AG04450 (cell line): ENCODE measurements at regions not wholly inside any gene's neighbourhood (a gene's known extent, or its start where the extent isn't known, plus 50 kb on each side); places are given as distances from the start of the nearest gene placed in this dataset.

ENCODE experiments used
- CTCF ChIA-PET: fragments of 300-600, 350-600 bp; formaldehyde crosslinking; extraction: SDS; loops from one replicate; lab custom pipeline; 2022; ENCODE audit warnings: antibody characterized with exemption, inconsistent platforms; lab: Charles Lee
- POLR2A ChIA-PET: fragments of 350-600 bp; formaldehyde crosslinking; extraction: SDS; loops from one replicate; lab custom pipeline; 2021; ENCODE audit warnings: antibody characterized with exemption, inconsistent platforms; lab: Yijun Ruan, JAX
- DNase-seq: peaks from one replicate; pipeline ENCODE4 v3.0.0-alpha.2; 2011; ENCODE audit warnings: low read depth, low spot score
- H3K27ac ChIP-seq: one replicate; pipeline ENCODE4 v1.5.1; 2012; ENCODE audit warnings: low read depth, low read length, control low read depth
- H3K27me3 ChIP-seq: one replicate; pipeline ENCODE4 v1.6.0; 2012; ENCODE audit warnings: low read length; ENCODE audit not compliant: control insufficient read depth, insufficient read depth
- H3K4me3 ChIP-seq: 2 replicates; pipeline ENCODE4 v1.5.1; 2011; ENCODE audit warnings: mild to moderate bottlenecking, low read depth, low read length, control low read depth
- H3K9me3 ChIP-seq: 2 replicates; pipeline ENCODE4 v1.5.1; 2012; ENCODE audit warnings: low read length; ENCODE audit not compliant: control insufficient read depth, insufficient read depth
- CTCF ChIP-seq: IDR thresholded peaks from 2 replicates; pipeline ENCODE4 v1.5.1; 2011; ENCODE audit warnings: low read depth, low read length, control low read depth, inconsistent platforms

DNA sequence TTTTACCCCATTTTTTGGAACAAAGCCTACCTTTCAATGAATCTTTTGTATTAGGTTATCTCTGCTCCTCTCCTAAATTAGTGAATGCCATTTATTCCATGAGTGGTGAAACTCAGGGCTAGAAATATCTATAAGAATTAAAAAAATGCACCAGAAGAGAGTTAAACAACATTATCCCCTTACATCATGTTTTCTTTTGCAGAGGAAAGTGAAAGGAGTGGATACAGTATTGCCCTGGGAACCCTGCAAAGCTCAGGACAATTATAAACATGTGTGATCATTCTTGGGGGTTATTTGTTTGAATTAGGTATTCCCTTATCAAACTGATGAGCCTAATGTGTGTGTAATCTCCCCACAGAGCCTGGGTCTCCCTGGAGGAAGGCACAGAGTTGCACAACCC, 559.2 kb downstream of the RNF144A start:
- Histone ChIP-seq H3K27ac (no peak overlapping the region), H3K4me3 (no peak overlapping the region), H3K9me3 (no peaks in the 10 kb centered on the region), H3K27me3 (no peaks in the 10 kb centered on the region)
- POLR2A ChIA-PET = no interaction called here
- CTCF ChIA-PET = no interaction called here
- DNase-seq = no peak
- TF ChIP-seq CTCF = no peak

DNA sequence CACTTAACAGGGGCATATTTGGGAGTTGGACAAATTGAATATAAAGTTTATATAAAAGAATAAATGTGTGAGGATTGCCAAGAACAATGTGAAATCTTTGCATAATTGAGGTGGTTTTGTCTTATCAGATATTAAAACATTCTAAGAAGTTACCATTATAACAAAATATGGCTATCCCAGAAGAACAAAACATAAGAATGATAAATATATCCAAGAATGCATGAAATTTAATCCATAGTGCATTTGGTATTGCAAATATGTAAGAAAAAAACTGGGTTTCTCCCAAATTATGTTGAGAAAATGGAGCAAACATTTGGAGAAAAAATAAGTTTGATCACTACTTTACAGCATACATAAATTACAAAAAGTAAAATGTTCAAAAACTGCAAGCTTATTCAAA, 562.4 kb downstream of the RNF144A start:
- POLR2A ChIA-PET = no interaction called here
- no peaks in the 10 kb centered on the region for H3K9me3 ChIP-seq
- CTCF ChIA-PET = no interaction called here
- H3K27me3 ChIP-seq = no peaks in the 10 kb centered on the region
- TF ChIP-seq CTCF = no peak
- no peak for DNase-seq
- H3K4me3 ChIP-seq = no peak overlapping the region
- H3K27ac ChIP-seq = no peak overlapping the region

- Histone ChIP-seq H3K9me3 (no peaks in the 10 kb centered on the region), H3K27me3 (no peaks in the 10 kb centered on the region), H3K27ac (no peak overlapping the region), H3K4me3 (no peak overlapping the region)
- CTCF ChIA-PET = no interaction called here
- no peak for DNase-seq
- TF ChIP-seq CTCF = no peak
- POLR2A ChIA-PET = no interaction called here
Observed at GRCh38 chr2:7480431-7480830, 563.2 kb downstream of the RNF144A start.

DNA sequence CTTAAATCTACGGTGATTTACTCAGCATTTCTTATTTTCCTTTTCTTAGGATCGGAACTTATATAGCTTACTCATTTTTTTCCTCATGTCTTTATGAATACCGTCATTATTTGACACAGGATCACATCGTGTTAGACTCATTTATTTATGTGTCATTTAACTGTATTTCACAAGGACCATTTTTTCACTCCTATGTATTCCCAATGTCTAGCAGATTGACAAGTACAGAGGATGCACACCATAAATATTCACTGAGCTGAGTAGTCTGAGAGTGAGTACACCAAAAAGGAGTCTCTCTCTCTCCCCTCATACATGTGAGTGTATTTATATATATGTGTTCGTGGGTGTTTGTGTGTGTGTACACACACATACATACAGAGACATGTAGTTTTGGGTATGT, 573.5 kb downstream of the RNF144A start:
- CTCF ChIA-PET = no interaction called here
- H3K9me3 ChIP-seq = no peaks in the 10 kb centered on the region
- H3K27ac ChIP-seq = no peak overlapping the region
- no peak overlapping the region for H3K4me3 ChIP-seq
- no peaks in the 10 kb centered on the region for H3K27me3 ChIP-seq
- TF ChIP-seq CTCF = no peak
- no peak for DNase-seq
- POLR2A ChIA-PET = no interaction called here

- Histone ChIP-seq H3K27me3 (no peaks in the 10 kb centered on the region), H3K9me3 (no peaks in the 10 kb centered on the region), H3K27ac (no peak overlapping the region), H3K4me3 (no peak overlapping the region)
- DNase-seq = no peak
- POLR2A ChIA-PET = no interaction called here
- CTCF ChIA-PET = no interaction called here
- TF ChIP-seq CTCF = no peak
Observed at GRCh38 chr2:7492719-7493118, 575.5 kb downstream of the RNF144A start.
